ENCODE measurements at regions not wholly inside any gene's neighbourhood (a gene's known extent, or its start where the extent isn't known, plus 50 kb on each side); places are given as distances from the start of the nearest gene placed in this dataset.

- H3K9me2 ChIP-seq (replicated peaks; ENCODE audit: insufficient read depth, low read length) = no peaks in the 10 kb centered on the region
- no peak overlapping the region for H2AFZ ChIP-seq (ENCODE audit: low read length)
- no peaks in the 10 kb centered on the region for H3F3A ChIP-seq (ENCODE audit: insufficient read depth, low read length)
- no peaks in the 10 kb centered on the region for H3K36me3 ChIP-seq (replicated peaks; ENCODE audit: insufficient read depth, low read length)
- no peak overlapping the region for H3K4me2 ChIP-seq (ENCODE audit: low read depth, low read length)
- H4K20me1 ChIP-seq (ENCODE audit: insufficient read depth, low read length) = no peaks in the 10 kb centered on the region
- no peaks in the 10 kb centered on the region for H3K79me2 ChIP-seq (ENCODE audit: low read length)
- no peak overlapping the region for H3K9ac ChIP-seq (ENCODE audit: low read length)
- no peak overlapping the region for H3K4me3 ChIP-seq (ENCODE audit: low read length)
- TF ChIP-seq CTCF (IDR thresholded peaks at IDR 0.05; ENCODE audit: low read length) (no peak), EZH2 (optimal IDR thresholded peaks at IDR 0.05; ENCODE audit: low read depth, low read length) (no peak), EZH2phosphoT487 (IDR thresholded peaks at IDR 0.05; ENCODE audit: low read length) (no peak)
- no peak for DNase-seq
- H3K27ac ChIP-seq (ENCODE audit: low read length) = no peak overlapping the region
- H3K9me3 ChIP-seq (replicated peaks; ENCODE audit: insufficient read depth, low read length) = no peaks in the 10 kb centered on the region
- H3K4me1 ChIP-seq (ENCODE audit: low read length) = peaks cover 3% of the 10 kb centered on the region; the same call in 1 of the 2 replicates
- no peaks in the 10 kb centered on the region for H3K27me3 ChIP-seq (replicated peaks; ENCODE audit: insufficient read depth, low read length)
These were observed 150.7 kb upstream of the SGK1 start for GRCh38 chr6:134468633-134469032.

- TF ChIP-seq CTCF (IDR thresholded peaks at IDR 0.05; ENCODE audit: low read length) (no peak), EZH2phosphoT487 (IDR thresholded peaks at IDR 0.05; ENCODE audit: low read length) (no peak), EZH2 (optimal IDR thresholded peaks at IDR 0.05; ENCODE audit: low read depth, low read length) (no peak)
- Histone ChIP-seq H3K36me3 (replicated peaks; ENCODE audit: insufficient read depth, low read length) (no peaks in the 10 kb centered on the region), H3K27me3 (replicated peaks; ENCODE audit: insufficient read depth, low read length) (no peaks in the 10 kb centered on the region), H3K79me2 (ENCODE audit: low read length) (no peaks in the 10 kb centered on the region), H3F3A (ENCODE audit: insufficient read depth, low read length) (no peaks in the 10 kb centered on the region), H3K27ac (ENCODE audit: low read length) (no peak overlapping the region), H2AFZ (ENCODE audit: low read length) (no peak overlapping the region), H4K20me1 (ENCODE audit: insufficient read depth, low read length) (no peaks in the 10 kb centered on the region), H3K4me2 (ENCODE audit: low read depth, low read length) (no peak overlapping the region), H3K4me3 (ENCODE audit: low read length) (no peak overlapping the region), H3K9me3 (replicated peaks; ENCODE audit: insufficient read depth, low read length) (no peaks in the 10 kb centered on the region), H3K4me1 (ENCODE audit: low read length) (peaks cover 3% of the 10 kb centered on the region; the same call in 1 of the 2 replicates), H3K9me2 (replicated peaks; ENCODE audit: insufficient read depth, low read length) (no peaks in the 10 kb centered on the region), H3K9ac (ENCODE audit: low read length) (no peak overlapping the region)
- no peak for DNase-seq
These were observed 149.7 kb upstream of the SGK1 start for GRCh38 chr6:134467620-134468019.

- Histone ChIP-seq H3K9me2 (replicated peaks; ENCODE audit: insufficient read depth, low read length) (no peaks in the 10 kb centered on the region), H3K4me1 (ENCODE audit: low read length) (peaks cover 3% of the 10 kb centered on the region; the same call in 1 of the 2 replicates), H3K27ac (ENCODE audit: low read length) (no peak overlapping the region), H3K27me3 (replicated peaks; ENCODE audit: insufficient read depth, low read length) (no peaks in the 10 kb centered on the region), H3K4me3 (ENCODE audit: low read length) (no peak overlapping the region), H3K79me2 (ENCODE audit: low read length) (no peaks in the 10 kb centered on the region), H3K9ac (ENCODE audit: low read length) (no peak overlapping the region), H3F3A (ENCODE audit: insufficient read depth, low read length) (no peaks in the 10 kb centered on the region), H2AFZ (ENCODE audit: low read length) (no peak overlapping the region), H3K9me3 (replicated peaks; ENCODE audit: insufficient read depth, low read length) (no peaks in the 10 kb centered on the region), H4K20me1 (ENCODE audit: insufficient read depth, low read length) (no peaks in the 10 kb centered on the region), H3K36me3 (replicated peaks; ENCODE audit: insufficient read depth, low read length) (no peaks in the 10 kb centered on the region), H3K4me2 (ENCODE audit: low read depth, low read length) (no peak overlapping the region)
- DNase-seq = no peak
- no peak for TF ChIP-seq EZH2phosphoT487 (IDR thresholded peaks at IDR 0.05; ENCODE audit: low read length)
- no peak for TF ChIP-seq CTCF (IDR thresholded peaks at IDR 0.05; ENCODE audit: low read length)
- no peak for TF ChIP-seq EZH2 (optimal IDR thresholded peaks at IDR 0.05; ENCODE audit: low read depth, low read length)
These were observed 149.0 kb upstream of the SGK1 start for GRCh38 chr6:134466771-134467525.
